Activated CD8-positive, alpha-beta memory T cell treated with anti-CD3 and anti-CD28 coated beads for 48 hours (primary cell): ENCODE measurements at regions not wholly inside any gene's neighbourhood (a gene's known extent, or its start where the extent isn't known, plus 50 kb on each side); places are given as distances from the start of the nearest gene placed in this dataset.

Experiments used
- DNase-seq, 3 experiments: peaks; one replicate each; pipeline ENCODE4 v3.0.0-alpha.2; 2020; ENCODE audit warnings: low read depth in 2 of 3, low spot score in 2 of 3

GRCh38 chr6:19312241-19312978 is 524.8 kb upstream of the ID4 start:
- DNase-seq = no peak

GRCh38 chr6:19317431-19317986 is 519.7 kb upstream of the ID4 start:
- DNase-seq = no peak

- DNase-seq = no peak
Observed at GRCh38 chr6:19319005-19319404, 518.2 kb upstream of the ID4 start.

- DNase-seq = no peak
Observed at GRCh38 chr6:19320111-19320581, 517.0 kb upstream of the ID4 start.

GRCh38 chr6:19322691-19323485 is 514.3 kb upstream of the ID4 start:
- DNase-seq = no peak

GRCh38 chr6:19324376-19324775 is 512.8 kb upstream of the ID4 start:
- DNase-seq = no peak

GRCh38 chr6:19325335-19325789 is 511.8 kb upstream of the ID4 start:
- no peak for DNase-seq

GRCh38 chr6:19327241-19327640 is 509.9 kb upstream of the ID4 start:
- DNase-seq = no peak

GRCh38 chr6:19327661-19328060 is 509.5 kb upstream of the ID4 start:
- no peak for DNase-seq

GRCh38 chr6:19329078-19329477 is 508.1 kb upstream of the ID4 start:
- no peak for DNase-seq

GRCh38 chr6:19331089-19331488 is 506.1 kb upstream of the ID4 start:
- DNase-seq = no peak

GRCh38 chr6:19332806-19333460 is 504.2 kb upstream of the ID4 start:
- DNase-seq = no peak

- DNase-seq = no peak
Observed at GRCh38 chr6:19333936-19334335, 503.2 kb upstream of the ID4 start.

- no peak for DNase-seq
Observed at GRCh38 chr6:19336579-19336978, 500.6 kb upstream of the ID4 start.

- no peak for DNase-seq
Observed at GRCh38 chr6:19337101-19337500, 500.1 kb upstream of the ID4 start.

GRCh38 chr6:19342616-19343015 is 494.6 kb upstream of the ID4 start:
- no peak for DNase-seq

- no peak for DNase-seq
Observed at GRCh38 chr6:19349429-19349828, 487.7 kb upstream of the ID4 start.

GRCh38 chr6:19354181-19354580 is 483.0 kb upstream of the ID4 start:
- DNase-seq = no peak

- DNase-seq = no peak
Observed at GRCh38 chr6:19356692-19357091, 480.5 kb upstream of the ID4 start.

- DNase-seq = no peak
Observed at GRCh38 chr6:19362396-19362795, 474.8 kb upstream of the ID4 start.

- no peak for DNase-seq
Observed at GRCh38 chr6:19368511-19368910, 468.7 kb upstream of the ID4 start.

GRCh38 chr6:19369785-19370184 is 467.4 kb upstream of the ID4 start:
- no peak for DNase-seq
